Vagina (tissue), 2 donors: ENCODE measurements at regions not wholly inside any gene's neighbourhood (a gene's known extent, or its start where the extent isn't known, plus 50 kb on each side); places are given as distances from the start of the nearest gene placed in this dataset.

Experiments
- DNase-seq, 2 donors: peaks; one replicate each; pipeline ENCODE4 v3.0.0-alpha.2; 2017; ENCODE audit errors: extremely low spot score in 2 of 2
- H3K27ac ChIP-seq: fragments of 200-600 bp; sonication (generic); one replicate; pipeline ENCODE4 v1.5.1; 2019
- H3K27me3 ChIP-seq: fragments of 200-600 bp; sonication (generic); one replicate; pipeline ENCODE4 v1.5.1; 2019
- H3K36me3 ChIP-seq, 2 donors: fragments of 200-600 bp; sonication (generic); one replicate each; pipeline ENCODE4 v1.5.1; 2017 to 2019
- H3K4me1 ChIP-seq: fragments of 200-600 bp; sonication (generic); one replicate; pipeline ENCODE4 v1.5.1; 2019
- H3K4me3 ChIP-seq, 2 donors: fragments of 200-600 bp; sonication (generic); 1 replicate in 1 of 2; 2 replicates in 1 of 2; pipeline ENCODE4 v1.5.1; 2016 to 2019
- H3K9me3 ChIP-seq: fragments of 200-600 bp; sonication (generic); one replicate; pipeline ENCODE4 v1.5.1; 2019
- CTCF ChIP-seq, 3 experiments: fragments of 450-650 bp in 2 of 3; fragments of 200-600 bp in 1 of 3; sonication (generic) in 1 of 3; IDR thresholded peaks; one replicate each; pipeline ENCODE4 v1.5.1; 2017 to 2019; ENCODE audit warnings: antibody characterized with exemption in 3 of 3, mild to moderate bottlenecking in 2 of 3, moderate library complexity in 2 of 3
- POLR2A ChIP-seq, 2 donors: fragments of 450-650 bp; IDR thresholded peaks; one replicate each; pipeline ENCODE4 v1.6.1; 2017; ENCODE audit warnings: antibody characterized with exemption in 2 of 2, mild to moderate bottlenecking in 2 of 2, moderate library complexity in 2 of 2
- POLR2AphosphoS5 ChIP-seq, 2 donors: sonication (generic); formaldehyde crosslinking; IDR thresholded peaks; one replicate each; pipeline ENCODE4 v1.9.0; 2017; ENCODE audit warnings: antibody characterized with exemption in 2 of 2, mild to moderate bottlenecking in 2 of 2, low read depth in 1 of 2; ENCODE audit not compliant: insufficient read depth in 1 of 2
- intact Hi-C: fragments of 100-400 bp; cut with DNase I; formaldehyde crosslinking; loops from one replicate; pipeline ENCODE4 v1.15.1; 2023

- intact Hi-C loops: no loop called here
- H3K4me1 ChIP-seq: no peaks in the 10 kb centered on the region
- DNase-seq: no peak
- H3K9me3 ChIP-seq: no peaks in the 10 kb centered on the region
- no peak overlapping the region for H3K27ac ChIP-seq
- TF ChIP-seq CTCF (IDR thresholded peaks at IDR 0.05): no peak
- no peak for TF ChIP-seq POLR2AphosphoS5 (IDR thresholded peaks at IDR 0.05; ENCODE audit: insufficient read depth in 1 of 2, low read depth in 1 of 2)
- no peak for TF ChIP-seq POLR2A (IDR thresholded peaks at IDR 0.05)
- no peaks in the 10 kb centered on the region for H3K36me3 ChIP-seq
- no peaks in the 10 kb centered on the region for H3K27me3 ChIP-seq
- no peak overlapping the region for H3K4me3 ChIP-seq
Measured at GRCh38 chr12:131505561-131505960, 205.3 kb upstream of the SFSWAP start.

- H3K4me3 ChIP-seq: no peak overlapping the region
- no peaks in the 10 kb centered on the region for H3K9me3 ChIP-seq
- no peak overlapping the region for H3K27ac ChIP-seq
- no peaks in the 10 kb centered on the region for H3K4me1 ChIP-seq
- TF ChIP-seq POLR2AphosphoS5 (IDR thresholded peaks at IDR 0.05; ENCODE audit: insufficient read depth in 1 of 2, low read depth in 1 of 2) (no peak), CTCF (IDR thresholded peaks at IDR 0.05) (no peak), POLR2A (IDR thresholded peaks at IDR 0.05) (no peak)
- intact Hi-C loops: no loop called here
- no peak for DNase-seq
- H3K27me3 ChIP-seq: no peaks in the 10 kb centered on the region
- no peaks in the 10 kb centered on the region for H3K36me3 ChIP-seq
Measured at GRCh38 chr12:131506426-131506825, 204.5 kb upstream of the SFSWAP start.

- TF ChIP-seq POLR2A (IDR thresholded peaks at IDR 0.05) (no peak), CTCF (IDR thresholded peaks at IDR 0.05) (no peak), POLR2AphosphoS5 (IDR thresholded peaks at IDR 0.05; ENCODE audit: insufficient read depth in 1 of 2, low read depth in 1 of 2) (no peak)
- no peaks in the 10 kb centered on the region for H3K9me3 ChIP-seq
- H3K27me3 ChIP-seq: no peaks in the 10 kb centered on the region
- no peak for DNase-seq
- no peak overlapping the region for H3K4me3 ChIP-seq
- H3K27ac ChIP-seq: no peak overlapping the region
- H3K36me3 ChIP-seq: no peaks in the 10 kb centered on the region
- H3K4me1 ChIP-seq: no peaks in the 10 kb centered on the region
- intact Hi-C loops: no loop called here
Measured at GRCh38 chr12:131507094-131507493, 203.8 kb upstream of the SFSWAP start.

- no peak for DNase-seq
- Histone ChIP-seq H3K4me3 (no peak overlapping the region), H3K9me3 (no peaks in the 10 kb centered on the region), H3K27ac (no peak overlapping the region), H3K36me3 (no peaks in the 10 kb centered on the region), H3K27me3 (no peaks in the 10 kb centered on the region), H3K4me1 (no peaks in the 10 kb centered on the region)
- no peak for TF ChIP-seq POLR2A (IDR thresholded peaks at IDR 0.05)
- TF ChIP-seq CTCF (IDR thresholded peaks at IDR 0.05): no peak
- no peak for TF ChIP-seq POLR2AphosphoS5 (IDR thresholded peaks at IDR 0.05; ENCODE audit: insufficient read depth in 1 of 2, low read depth in 1 of 2)
- intact Hi-C loops: no loop called here
Measured at GRCh38 chr12:131507881-131508280, 203.0 kb upstream of the SFSWAP start.

GRCh38 chr12:131509701-131510100, 201.2 kb upstream of the SFSWAP start:
- H3K9me3 ChIP-seq: no peaks in the 10 kb centered on the region
- TF ChIP-seq POLR2A (IDR thresholded peaks at IDR 0.05): no peak
- no peak for TF ChIP-seq POLR2AphosphoS5 (IDR thresholded peaks at IDR 0.05; ENCODE audit: insufficient read depth in 1 of 2, low read depth in 1 of 2)
- TF ChIP-seq CTCF (IDR thresholded peaks at IDR 0.05): no peak
- H3K36me3 ChIP-seq: no peaks in the 10 kb centered on the region
- no peak overlapping the region for H3K4me3 ChIP-seq
- intact Hi-C loops: no loop called here
- no peak overlapping the region for H3K27ac ChIP-seq
- no peaks in the 10 kb centered on the region for H3K27me3 ChIP-seq
- no peak for DNase-seq
- H3K4me1 ChIP-seq: no peaks in the 10 kb centered on the region
